Endothelial cell (in vitro differentiated cells): ENCODE measurements at regions not wholly inside any gene's neighbourhood (a gene's known extent, or its start where the extent isn't known, plus 50 kb on each side); places are given as distances from the start of the nearest gene placed in this dataset.
"Not testable (repeated sequence)": the region's sequence is repeated elsewhere in the genome, so short reads cannot be mapped to it uniquely, and the experiment has no call there.

Source experiments
- DNase-seq: peaks from one replicate; pipeline ENCODE4 v3.0.0; 2021; ENCODE audit warnings: low spot score
- H3K27ac Mint-ChIP-seq: one replicate; pipeline ENCODE4 v1.8.0; 2021; ENCODE audit warnings: mixed read lengths, inconsistent platforms; ENCODE audit not compliant: unreplicated experiment
- H3K27me3 Mint-ChIP-seq: one replicate; pipeline ENCODE4 v1.8.0; 2021; ENCODE audit warnings: mild to moderate bottlenecking, moderate library complexity, mixed read lengths, inconsistent platforms; ENCODE audit not compliant: unreplicated experiment
- H3K36me3 Mint-ChIP-seq: one replicate; pipeline ENCODE4 v1.8.0; 2021; ENCODE audit warnings: mild to moderate bottlenecking, low read depth, mixed read lengths, inconsistent platforms; ENCODE audit not compliant: unreplicated experiment
- H3K4me1 Mint-ChIP-seq: one replicate; pipeline ENCODE4 v1.8.0; 2021; ENCODE audit warnings: mild to moderate bottlenecking, mixed read lengths, inconsistent platforms; ENCODE audit not compliant: unreplicated experiment
- H3K4me3 Mint-ChIP-seq: one replicate; pipeline ENCODE4 v1.8.0; 2021; ENCODE audit warnings: mild to moderate bottlenecking, mixed read lengths, inconsistent platforms; ENCODE audit not compliant: unreplicated experiment
- H3K9me3 Mint-ChIP-seq: one replicate; pipeline ENCODE4 v1.8.0; 2021; ENCODE audit warnings: mixed read lengths, inconsistent platforms; ENCODE audit not compliant: unreplicated experiment
- CTCF ChIP-seq: fragments of 200-600 bp; sonication (generic); IDR thresholded peaks from one replicate; pipeline ENCODE4 v1.5.0; 2021; ENCODE audit warnings: antibody characterized with exemption; ENCODE audit not compliant: unreplicated experiment

GRCh38 chr10:14421941-14422340 is 91.2 kb upstream of the FRMD4A start:
- Mint-ChIP-seq H3K36me3 (no peaks in the 10 kb centered on the region), H3K4me3 (no peak overlapping the region), H3K27ac (no peak overlapping the region), H3K9me3 (no peaks in the 10 kb centered on the region), H3K27me3 (peaks cover 1% of the 10 kb centered on the region), H3K4me1 (peaks cover 3% of the 10 kb centered on the region)
- no peak for TF ChIP-seq CTCF
- no peak for DNase-seq

GRCh38 chr10:14417336-14417735 is 86.6 kb upstream of the FRMD4A start:
- H3K36me3 Mint-ChIP-seq, H3K27ac Mint-ChIP-seq: not testable (repeated sequence)

GRCh38 chr10:14416308-14416700 is 85.6 kb upstream of the FRMD4A start:
- H3K4me1 Mint-ChIP-seq = peaks cover 15% of the 10 kb centered on the region
- H3K36me3 Mint-ChIP-seq = no peaks in the 10 kb centered on the region
- H3K9me3 Mint-ChIP-seq = no peaks in the 10 kb centered on the region
- DNase-seq = no peak
- peaks cover 1% of the 10 kb centered on the region for H3K27me3 Mint-ChIP-seq
- H3K4me3 Mint-ChIP-seq = no peak overlapping the region
- no peak for TF ChIP-seq CTCF
- H3K27ac Mint-ChIP-seq = no peak overlapping the region

More at GRCh38 chr10:14417336-14417735, 86.6 kb upstream of the FRMD4A start:
- peaks cover 15% of the 10 kb centered on the region for H3K4me1 Mint-ChIP-seq
- not testable (repeated sequence) for DNase-seq, H3K27me3 Mint-ChIP-seq, H3K9me3 Mint-ChIP-seq, H3K4me3 Mint-ChIP-seq

- DNase-seq = no peak
- Mint-ChIP-seq H3K9me3 (no peaks in the 10 kb centered on the region), H3K27ac (no peak overlapping the region), H3K4me3 (no peak overlapping the region), H3K36me3 (no peaks in the 10 kb centered on the region), H3K27me3 (peaks cover 1% of the 10 kb centered on the region), H3K4me1 (peaks cover 15% of the 10 kb centered on the region)
- no peak for TF ChIP-seq CTCF
Measured at GRCh38 chr10:14415676-14416307, 85.1 kb upstream of the FRMD4A start.

GRCh38 chr10:14414901-14415300 is 84.2 kb upstream of the FRMD4A start:
- no peak overlapping the region for H3K27ac Mint-ChIP-seq
- TF ChIP-seq CTCF = no peak
- H3K4me3 Mint-ChIP-seq = no peak overlapping the region
- H3K27me3 Mint-ChIP-seq = no peaks in the 10 kb centered on the region
- DNase-seq = no peak
- H3K36me3 Mint-ChIP-seq = no peaks in the 10 kb centered on the region
- peaks cover 17% of the 10 kb centered on the region for H3K4me1 Mint-ChIP-seq
- H3K9me3 Mint-ChIP-seq = no peaks in the 10 kb centered on the region
